ENCODE measurements at regions not wholly inside any gene's neighbourhood (a gene's known extent, or its start where the extent isn't known, plus 50 kb on each side); places are given as distances from the start of the nearest gene placed in this dataset.

GRCh38 chr14:76307786-76308780 is 67.9 kb upstream of the ESRRB start:
- DNase-seq: no peak

- no peak for DNase-seq
Observed at GRCh38 chr14:76309572-76310162, 66.3 kb upstream of the ESRRB start.

- DNase-seq: no peak
Observed at GRCh38 chr14:76311079-76311758, 64.7 kb upstream of the ESRRB start.

GRCh38 chr14:76312821-76313220 is 63.1 kb upstream of the ESRRB start:
- no peak for DNase-seq

GRCh38 chr14:76313303-76313702 is 62.6 kb upstream of the ESRRB start:
- DNase-seq: no peak

GRCh38 chr14:76313852-76314251 is 62.1 kb upstream of the ESRRB start:
- DNase-seq: no peak

GRCh38 chr14:76314521-76315034 is 61.4 kb upstream of the ESRRB start:
- no peak for DNase-seq

GRCh38 chr14:76320486-76320885 is 55.5 kb upstream of the ESRRB start:
- peak; percentile 14 for DNase-seq

GRCh38 chr14:76320975-76321374 is 55.0 kb upstream of the ESRRB start:
- no peak for DNase-seq

GRCh38 chr14:76322594-76323220 is 53.2 kb upstream of the ESRRB start:
- DNase-seq: no peak

GRCh38 chr14:76323331-76324050 is 52.4 kb upstream of the ESRRB start:
- DNase-seq: no peak

GRCh38 chr14:76324133-76324532 is 51.8 kb upstream of the ESRRB start:
- DNase-seq: no peak
